ENCODE measurements at regions not wholly inside any gene's neighbourhood (a gene's known extent, or its start where the extent isn't known, plus 50 kb on each side); places are given as distances from the start of the nearest gene placed in this dataset.
A peak's percentile ranks its signal among the peaks of the same experiment; 100 is the strongest.

DNA sequence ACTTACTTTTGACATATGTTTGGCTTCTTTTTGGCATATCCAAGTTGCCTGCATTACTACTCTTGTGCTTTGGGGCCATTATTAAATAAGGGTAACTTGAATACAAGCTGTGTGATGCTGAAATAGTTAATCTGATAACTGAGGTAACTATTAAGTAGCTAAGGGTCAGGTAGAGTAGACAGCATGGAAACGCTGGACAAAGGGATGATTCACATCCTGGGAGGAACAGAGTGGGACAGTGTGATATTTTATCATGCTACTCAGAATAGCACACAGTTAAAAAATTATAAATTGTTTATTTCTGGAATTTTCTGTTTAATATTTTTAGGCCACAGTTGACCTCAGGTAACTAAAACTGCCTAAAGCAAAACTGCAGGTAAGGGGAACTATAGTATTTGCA lies 483.9 kb downstream of the RFPL4B start:
- H3K4me3 ChIP-seq (ENCODE audit: low read depth, low read length): no peak overlapping the region
- TF ChIP-seq, protein P1, sequence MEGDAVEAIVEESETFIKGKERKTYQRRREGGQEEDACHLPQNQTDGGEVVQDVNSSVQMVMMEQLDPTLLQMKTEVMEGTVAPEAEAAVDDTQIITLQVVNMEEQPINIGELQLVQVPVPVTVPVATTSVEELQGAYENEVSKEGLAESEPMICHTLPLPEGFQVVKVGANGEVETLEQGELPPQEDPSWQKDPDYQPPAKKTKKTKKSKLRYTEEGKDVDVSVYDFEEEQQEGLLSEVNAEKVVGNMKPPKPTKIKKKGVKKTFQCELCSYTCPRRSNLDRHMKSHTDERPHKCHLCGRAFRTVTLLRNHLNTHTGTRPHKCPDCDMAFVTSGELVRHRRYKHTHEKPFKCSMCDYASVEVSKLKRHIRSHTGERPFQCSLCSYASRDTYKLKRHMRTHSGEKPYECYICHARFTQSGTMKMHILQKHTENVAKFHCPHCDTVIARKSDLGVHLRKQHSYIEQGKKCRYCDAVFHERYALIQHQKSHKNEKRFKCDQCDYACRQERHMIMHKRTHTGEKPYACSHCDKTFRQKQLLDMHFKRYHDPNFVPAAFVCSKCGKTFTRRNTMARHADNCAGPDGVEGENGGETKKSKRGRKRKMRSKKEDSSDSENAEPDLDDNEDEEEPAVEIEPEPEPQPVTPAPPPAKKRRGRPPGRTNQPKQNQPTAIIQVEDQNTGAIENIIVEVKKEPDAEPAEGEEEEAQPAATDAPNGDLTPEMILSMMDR (IDR thresholded peaks at IDR 0.05; ENCODE audit: low read depth, low read length, missing control alignments): no peak
- in situ Hi-C loops (cut with HindIII; ENCODE audit: low sequenced_read_pairs): no loop called here
- DNase-seq (ENCODE audit: low read depth): no peak

DNA sequence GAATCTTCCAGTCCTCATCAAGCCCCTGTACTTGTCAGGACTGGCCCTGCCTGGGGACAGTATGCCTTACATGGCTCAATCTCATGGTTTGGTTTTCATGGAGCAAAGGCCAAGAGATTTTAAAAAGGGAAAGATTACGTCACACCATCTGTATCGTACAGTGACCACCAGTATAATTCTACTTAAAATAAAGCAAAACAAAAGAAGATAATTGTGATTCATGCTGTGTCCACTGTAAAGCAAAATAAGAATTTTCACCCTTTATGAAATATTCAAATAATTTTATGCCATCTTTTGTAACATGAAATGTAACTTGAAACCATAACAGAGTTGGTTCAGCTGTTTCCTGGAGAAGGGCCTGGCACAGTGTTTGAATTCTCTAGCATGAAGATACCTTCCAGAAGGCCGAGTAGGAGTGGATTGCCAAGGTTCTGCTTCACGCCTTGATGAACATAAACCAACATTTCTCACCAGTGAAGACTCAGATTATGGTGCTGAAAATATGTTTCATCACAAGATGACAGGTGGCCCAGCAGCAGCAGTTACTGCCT lies 486.5 kb downstream of the RFPL4B start:
- TF ChIP-seq, protein P1 (IDR thresholded peaks at IDR 0.05; ENCODE audit: low read depth, low read length, missing control alignments): no peak
- H3K4me3 ChIP-seq (ENCODE audit: low read depth, low read length): no peak overlapping the region
- DNase-seq (ENCODE audit: low read depth): peak; percentile 52
- in situ Hi-C loops (cut with HindIII; ENCODE audit: low sequenced_read_pairs): no loop called here

DNA sequence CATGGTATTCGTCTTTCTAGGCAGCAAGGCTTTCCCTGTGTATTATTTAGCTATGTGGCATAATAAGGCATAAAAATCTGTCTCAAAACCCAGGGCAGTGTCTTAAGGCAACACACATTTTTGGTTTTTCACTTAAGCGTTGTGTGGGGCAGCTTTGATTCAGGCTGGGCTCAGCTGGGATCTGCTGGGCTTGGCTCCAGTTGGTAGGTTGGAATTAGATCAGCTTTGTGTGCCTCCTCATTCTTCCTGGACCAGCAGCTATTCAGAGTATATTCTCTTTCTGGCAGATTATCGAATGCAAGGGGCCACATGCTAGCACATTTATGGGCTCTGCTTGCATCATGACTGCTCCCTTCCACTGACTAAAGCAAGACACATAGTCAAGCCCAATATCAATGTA lies 487.9 kb downstream of the RFPL4B start:
- TF ChIP-seq, protein P1 (IDR thresholded peaks at IDR 0.05; ENCODE audit: low read depth, low read length, missing control alignments): no peak
- no peak overlapping the region for H3K4me3 ChIP-seq (ENCODE audit: low read depth, low read length)
- in situ Hi-C loops (cut with HindIII; ENCODE audit: low sequenced_read_pairs): no loop called here
- DNase-seq (ENCODE audit: low read depth): no peak

DNA sequence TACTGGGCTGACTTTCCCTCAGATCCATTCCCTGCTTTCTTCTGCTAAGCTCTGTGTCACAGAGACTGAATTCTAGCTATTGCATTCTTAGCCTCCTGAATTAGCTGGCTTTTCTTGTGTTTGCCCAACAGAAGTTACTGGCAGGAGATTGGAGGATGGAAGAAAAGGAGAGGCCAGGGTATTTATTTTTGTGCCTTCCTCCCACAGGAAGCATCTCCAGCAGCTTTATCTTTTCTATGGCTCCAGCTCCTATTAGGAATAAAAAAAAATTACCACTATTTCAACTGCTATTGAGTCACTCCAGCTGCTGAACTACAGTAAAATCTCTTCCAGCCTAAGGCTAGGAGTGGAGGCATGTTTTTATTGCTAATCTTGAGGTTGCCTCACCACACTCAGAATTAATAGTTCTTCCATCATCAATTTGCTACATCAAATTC lies 492.4 kb downstream of the RFPL4B start:
- in situ Hi-C loops (cut with HindIII; ENCODE audit: low sequenced_read_pairs): no loop called here
- no peak for DNase-seq (ENCODE audit: low read depth)
- TF ChIP-seq, protein P1 (IDR thresholded peaks at IDR 0.05; ENCODE audit: low read depth, low read length, missing control alignments): no peak
- no peak overlapping the region for H3K4me3 ChIP-seq (ENCODE audit: low read depth, low read length)

DNA sequence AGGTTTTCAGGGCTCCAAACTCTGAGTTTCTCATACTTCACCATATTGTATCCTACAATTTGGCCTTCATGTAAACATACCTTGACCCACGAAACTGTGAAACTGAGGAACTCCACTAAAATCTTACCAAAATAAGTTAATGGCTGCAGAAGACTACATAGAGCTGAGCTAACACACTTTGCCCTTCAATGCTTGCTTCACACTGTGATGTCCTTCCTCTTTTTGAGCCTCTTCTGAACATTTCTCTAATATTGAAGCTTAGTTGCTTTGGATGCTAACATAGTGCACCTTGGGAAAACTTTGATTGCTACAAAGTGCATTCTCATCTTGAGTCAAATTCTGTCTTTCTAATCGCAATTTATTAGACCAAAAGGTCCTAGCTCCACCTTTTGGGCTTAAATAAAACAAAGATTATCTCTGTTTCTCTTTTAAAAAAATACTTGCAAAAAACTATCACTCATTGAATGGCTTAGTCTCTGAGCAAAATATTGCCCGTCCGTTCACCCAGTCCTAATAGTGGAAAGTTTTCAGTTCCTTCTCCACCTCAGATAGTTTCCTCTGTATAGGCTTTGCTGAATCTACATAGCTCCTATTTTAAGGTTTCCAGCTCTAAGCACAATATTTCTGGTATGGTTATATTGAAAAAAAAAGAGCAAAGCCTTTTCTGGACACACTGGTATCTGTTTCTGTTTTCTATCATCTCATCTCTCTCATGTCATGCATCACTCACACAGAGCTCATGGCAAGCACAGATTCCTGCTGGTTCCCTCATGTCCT lies 494.6 kb downstream of the RFPL4B start:
- no peak overlapping the region for H3K4me3 ChIP-seq (ENCODE audit: low read depth, low read length)
- TF ChIP-seq, protein P1 (IDR thresholded peaks at IDR 0.05; ENCODE audit: low read depth, low read length, missing control alignments): no peak
- in situ Hi-C loops (cut with HindIII; ENCODE audit: low sequenced_read_pairs): no loop called here
- DNase-seq (ENCODE audit: low read depth): no peak

DNA sequence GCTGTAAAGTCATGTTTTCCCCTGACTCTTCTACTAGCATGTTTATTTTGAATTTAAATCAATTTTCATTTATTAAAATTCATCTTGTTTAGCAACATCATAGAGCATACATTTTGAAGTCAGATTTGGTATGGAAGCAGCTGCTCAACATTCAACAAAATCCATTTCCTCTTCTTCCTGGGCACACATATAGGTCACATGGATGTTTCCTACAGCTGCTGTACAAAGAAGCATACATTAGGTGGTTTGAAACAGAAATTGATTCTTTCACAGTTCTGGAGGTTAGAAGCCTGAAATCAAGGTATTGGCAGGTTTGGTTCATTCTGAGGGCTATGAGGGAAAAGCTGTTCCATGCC lies 495.2 kb downstream of the RFPL4B start:
- in situ Hi-C loops (cut with HindIII; ENCODE audit: low sequenced_read_pairs): no loop called here
- no peak overlapping the region for H3K4me3 ChIP-seq (ENCODE audit: low read depth, low read length)
- TF ChIP-seq, protein P1 (IDR thresholded peaks at IDR 0.05; ENCODE audit: low read depth, low read length, missing control alignments): no peak
- no peak for DNase-seq (ENCODE audit: low read depth)

All from astrocyte of the cerebellum (primary cell).